Rectal smooth muscle tissue (tissue), 1 donor: ENCODE measurements at regions not wholly inside any gene's neighbourhood (a gene's known extent, or its start where the extent isn't known, plus 50 kb on each side); places are given as distances from the start of the nearest gene placed in this dataset.

Experiments
- H3K27ac ChIP-seq: one replicate; pipeline ENCODE4 v1.7.0; 2013; ENCODE audit warnings: low read depth, low read length, inconsistent platforms
- H3K27me3 ChIP-seq: one replicate; pipeline ENCODE4 v1.7.0; 2013; ENCODE audit warnings: low read length; ENCODE audit not compliant: control insufficient read depth, insufficient read depth
- H3K36me3 ChIP-seq: one replicate; pipeline ENCODE4 v1.7.0; 2013; ENCODE audit warnings: low read length; ENCODE audit not compliant: control insufficient read depth, insufficient read depth
- H3K4me1 ChIP-seq: one replicate; pipeline ENCODE4 v1.7.0; 2013; ENCODE audit warnings: low read length; ENCODE audit not compliant: control insufficient read depth, insufficient read depth
- H3K4me3 ChIP-seq: one replicate; pipeline ENCODE4 v1.7.0; 2013; ENCODE audit warnings: low read length
- H3K9ac ChIP-seq: one replicate; pipeline ENCODE4 v1.7.0; 2013; ENCODE audit warnings: low read length

- no peaks in the 10 kb centered on the region for H3K4me1 ChIP-seq
- no peak overlapping the region for H3K27ac ChIP-seq
- H3K27me3 ChIP-seq: no peaks in the 10 kb centered on the region
- H3K4me3 ChIP-seq: no peak overlapping the region
- H3K36me3 ChIP-seq: no peaks in the 10 kb centered on the region
- no peak overlapping the region for H3K9ac ChIP-seq
These were observed 340.3 kb downstream of the CYRIA start for GRCh38 chr2:16325016-16325975.

GRCh38 chr2:16324544-16324937, 341.1 kb downstream of the CYRIA start:
- Histone ChIP-seq H3K4me1 (no peaks in the 10 kb centered on the region), H3K36me3 (no peaks in the 10 kb centered on the region), H3K9ac (no peak overlapping the region), H3K27me3 (no peaks in the 10 kb centered on the region), H3K4me3 (no peak overlapping the region), H3K27ac (no peak overlapping the region)

GRCh38 chr2:16323551-16324543, 341.8 kb downstream of the CYRIA start:
- no peak overlapping the region for H3K9ac ChIP-seq
- no peak overlapping the region for H3K27ac ChIP-seq
- no peaks in the 10 kb centered on the region for H3K36me3 ChIP-seq
- no peaks in the 10 kb centered on the region for H3K4me1 ChIP-seq
- no peaks in the 10 kb centered on the region for H3K27me3 ChIP-seq
- H3K4me3 ChIP-seq: no peak overlapping the region

- no peak overlapping the region for H3K27ac ChIP-seq
- H3K4me3 ChIP-seq: no peak overlapping the region
- no peaks in the 10 kb centered on the region for H3K4me1 ChIP-seq
- H3K9ac ChIP-seq: no peak overlapping the region
- H3K27me3 ChIP-seq: no peaks in the 10 kb centered on the region
- H3K36me3 ChIP-seq: no peaks in the 10 kb centered on the region
These were observed 342.5 kb downstream of the CYRIA start for GRCh38 chr2:16323126-16323520.

- no peak overlapping the region for H3K27ac ChIP-seq
- no peaks in the 10 kb centered on the region for H3K36me3 ChIP-seq
- no peak overlapping the region for H3K9ac ChIP-seq
These were observed 343.1 kb downstream of the CYRIA start for GRCh38 chr2:16322308-16323125.

GRCh38 chr2:16321872-16322271, 343.8 kb downstream of the CYRIA start:
- H3K4me1 ChIP-seq: no peaks in the 10 kb centered on the region
- H3K4me3 ChIP-seq: no peak overlapping the region
- H3K9ac ChIP-seq: no peak overlapping the region
- no peaks in the 10 kb centered on the region for H3K27me3 ChIP-seq
- H3K27ac ChIP-seq: no peak overlapping the region
- no peaks in the 10 kb centered on the region for H3K36me3 ChIP-seq

More at GRCh38 chr2:16322308-16323125, 343.1 kb downstream of the CYRIA start:
- Histone ChIP-seq H3K4me3 (no peak overlapping the region), H3K27me3 (no peaks in the 10 kb centered on the region), H3K4me1 (no peaks in the 10 kb centered on the region)

DNA sequence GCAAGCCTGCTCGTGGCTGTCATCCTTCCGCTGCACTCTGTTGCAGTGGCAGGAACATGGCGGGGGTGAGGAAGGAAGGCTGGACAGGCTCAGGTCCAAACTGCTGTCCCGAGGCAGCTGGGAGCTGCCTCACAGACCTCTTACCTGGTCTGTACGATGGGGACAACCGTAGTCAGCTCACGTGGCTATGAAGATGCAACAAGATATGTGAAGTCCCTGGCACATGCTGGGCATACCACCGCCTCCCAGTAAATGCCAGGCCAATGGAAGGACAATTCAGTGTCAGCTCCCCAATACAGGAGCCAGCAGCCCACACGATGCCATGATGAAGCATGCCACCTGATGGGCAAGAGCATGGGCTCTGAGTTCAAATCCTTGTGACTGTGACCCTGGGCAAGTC, 344.4 kb downstream of the CYRIA start:
- no peaks in the 10 kb centered on the region for H3K27me3 ChIP-seq
- H3K27ac ChIP-seq: no peak overlapping the region
- H3K36me3 ChIP-seq: no peaks in the 10 kb centered on the region
- H3K9ac ChIP-seq: no peak overlapping the region
- no peaks in the 10 kb centered on the region for H3K4me1 ChIP-seq
- H3K4me3 ChIP-seq: no peak overlapping the region

- Histone ChIP-seq H3K4me1 (no peaks in the 10 kb centered on the region), H3K9ac (no peak overlapping the region), H3K27me3 (no peaks in the 10 kb centered on the region), H3K27ac (no peak overlapping the region), H3K4me3 (no peak overlapping the region), H3K36me3 (no peaks in the 10 kb centered on the region)
These were observed 344.9 kb downstream of the CYRIA start for GRCh38 chr2:16320716-16321115.

- H3K27me3 ChIP-seq: no peaks in the 10 kb centered on the region
- no peak overlapping the region for H3K27ac ChIP-seq
- H3K4me3 ChIP-seq: no peak overlapping the region
- no peaks in the 10 kb centered on the region for H3K36me3 ChIP-seq
- no peak overlapping the region for H3K9ac ChIP-seq
- no peaks in the 10 kb centered on the region for H3K4me1 ChIP-seq
These were observed 346.0 kb downstream of the CYRIA start for GRCh38 chr2:16319551-16320121.

GRCh38 chr2:16318474-16319195, 347.0 kb downstream of the CYRIA start:
- Histone ChIP-seq H3K4me3 (no peak overlapping the region), H3K36me3 (no peaks in the 10 kb centered on the region), H3K4me1 (no peaks in the 10 kb centered on the region), H3K27ac (no peak overlapping the region), H3K27me3 (no peaks in the 10 kb centered on the region), H3K9ac (no peak overlapping the region)

- no peak overlapping the region for H3K4me3 ChIP-seq
- H3K27me3 ChIP-seq: no peaks in the 10 kb centered on the region
- H3K27ac ChIP-seq: no peak overlapping the region
- H3K4me1 ChIP-seq: no peaks in the 10 kb centered on the region
- no peaks in the 10 kb centered on the region for H3K36me3 ChIP-seq
- H3K9ac ChIP-seq: no peak overlapping the region
These were observed 347.6 kb downstream of the CYRIA start for GRCh38 chr2:16318051-16318450.
